ENCODE measurements at regions not wholly inside any gene's neighbourhood (a gene's known extent, or its start where the extent isn't known, plus 50 kb on each side); places are given as distances from the start of the nearest gene placed in this dataset.

DNA sequence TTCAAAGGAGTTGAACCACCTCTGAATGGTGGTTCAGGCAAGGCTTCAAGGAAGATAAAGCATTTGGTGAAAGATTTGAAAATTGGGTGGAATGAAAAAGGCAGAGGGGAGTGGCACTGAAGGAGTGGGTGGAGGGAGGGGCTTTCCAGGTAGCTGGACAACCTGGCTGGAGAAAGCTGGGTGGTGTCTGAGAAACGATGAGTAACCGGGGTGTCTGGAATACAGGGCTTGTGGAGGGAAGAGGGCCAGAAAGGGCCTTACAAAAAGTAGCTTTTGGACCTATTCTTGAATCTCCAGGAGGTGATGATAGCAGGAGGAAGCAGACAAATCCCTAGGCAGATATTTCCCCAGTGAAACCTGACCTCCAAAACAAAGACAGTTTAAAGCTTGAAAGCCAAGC, 99.3 kb downstream of the RASSF10 start:
- TF ChIP-seq CTCF (IDR thresholded peaks at IDR 0.05) (no peak), EP300 (IDR thresholded peaks at IDR 0.05) (no peak)
